ENCODE measurements at regions not wholly inside any gene's neighbourhood (a gene's known extent, or its start where the extent isn't known, plus 50 kb on each side); places are given as distances from the start of the nearest gene placed in this dataset.
A peak's percentile ranks its signal among the peaks of the same experiment; 100 is the strongest.
"Not testable (repeated sequence)": the region's sequence is repeated elsewhere in the genome, so short reads cannot be mapped to it uniquely, and the experiment has no call there.

- no peak for DNase-seq (ENCODE audit: low read depth)
Measured at GRCh38 chr6:15924893-15925292, 204.0 kb upstream of the MYLIP start.

GRCh38 chr6:15922510-15923250 is 206.2 kb upstream of the MYLIP start:
- DNase-seq (ENCODE audit: low read depth) = no peak

GRCh38 chr6:15921243-15921642 is 207.6 kb upstream of the MYLIP start:
- DNase-seq (ENCODE audit: low read depth) = no peak

- no peak for DNase-seq (ENCODE audit: low read depth)
Measured at GRCh38 chr6:15916581-15916980, 212.3 kb upstream of the MYLIP start.

GRCh38 chr6:15915508-15916178 is 213.2 kb upstream of the MYLIP start:
- DNase-seq (ENCODE audit: low read depth) = no peak

- DNase-seq (ENCODE audit: low read depth) = peak; percentile 16
Measured at GRCh38 chr6:15914553-15914952, 214.3 kb upstream of the MYLIP start.

GRCh38 chr6:15913573-15913972 is 215.3 kb upstream of the MYLIP start:
- DNase-seq (ENCODE audit: low read depth) = no peak

- DNase-seq (ENCODE audit: low read depth) = no peak
Measured at GRCh38 chr6:15912505-15913400, 216.1 kb upstream of the MYLIP start.

- peak; percentile 42 for DNase-seq (ENCODE audit: low read depth)
Measured at GRCh38 chr6:15911753-15912504, 217.0 kb upstream of the MYLIP start.

- DNase-seq (ENCODE audit: low read depth) = no peak
Measured at GRCh38 chr6:15909290-15910070, 219.4 kb upstream of the MYLIP start.

GRCh38 chr6:15908871-15909270 is 220.0 kb upstream of the MYLIP start:
- DNase-seq (ENCODE audit: low read depth) = no peak

GRCh38 chr6:15907914-15908518 is 220.9 kb upstream of the MYLIP start:
- no peak for DNase-seq (ENCODE audit: low read depth)

- not testable (repeated sequence) for DNase-seq (ENCODE audit: low read depth)
Measured at GRCh38 chr6:15907220-15907913, 221.5 kb upstream of the MYLIP start.

- no peak for DNase-seq (ENCODE audit: low read depth)
Measured at GRCh38 chr6:15906420-15907016, 222.4 kb upstream of the MYLIP start.

- no peak for DNase-seq (ENCODE audit: low read depth)
Measured at GRCh38 chr6:15905488-15906419, 223.1 kb upstream of the MYLIP start.

- no peak for DNase-seq (ENCODE audit: low read depth)
Measured at GRCh38 chr6:15904651-15905376, 224.1 kb upstream of the MYLIP start.

- DNase-seq (ENCODE audit: low read depth) = peak; percentile 6
Measured at GRCh38 chr6:15901141-15902115, 227.5 kb upstream of the MYLIP start.
